Skeletal muscle tissue (tissue), 3 donors: ENCODE measurements at regions not wholly inside any gene's neighbourhood (a gene's known extent, or its start where the extent isn't known, plus 50 kb on each side); places are given as distances from the start of the nearest gene placed in this dataset.
"Not testable (repeated sequence)": the region's sequence is repeated elsewhere in the genome, so short reads cannot be mapped to it uniquely, and the experiment has no call there.

Source experiments
- H3K27ac ChIP-seq: one replicate; pipeline ENCODE4 v1.7.0; 2013; ENCODE audit warnings: mild to moderate bottlenecking, low read depth, low read length, inconsistent platforms
- H3K27me3 ChIP-seq, 3 donors: one replicate each; pipeline ENCODE4 v1.7.0; 2013; ENCODE audit warnings: low read length in 3 of 3; ENCODE audit not compliant: control insufficient read depth in 3 of 3, insufficient read depth in 3 of 3
- H3K36me3 ChIP-seq, 3 donors: one replicate each; pipeline ENCODE4 v1.7.0; 2013; ENCODE audit warnings: low read length in 3 of 3; ENCODE audit not compliant: control insufficient read depth in 3 of 3, insufficient read depth in 3 of 3
- H3K4me1 ChIP-seq, 3 donors: one replicate each; pipeline ENCODE4 v1.7.0; 2013; ENCODE audit warnings: low read length in 3 of 3, mild to moderate bottlenecking in 3 of 3; ENCODE audit not compliant: control insufficient read depth in 3 of 3, insufficient read depth in 3 of 3
- H3K4me3 ChIP-seq, 3 donors: one replicate each; pipeline ENCODE4 v1.7.0; 2013; ENCODE audit warnings: low read length in 3 of 3
- H3K9ac ChIP-seq, 3 donors: one replicate each; pipeline ENCODE4 v1.7.0; 2013; ENCODE audit warnings: low read length in 3 of 3, mild to moderate bottlenecking in 3 of 3, moderate library complexity in 2 of 3, low read depth in 1 of 3
- H3K9me3 ChIP-seq, 3 donors: one replicate each; pipeline ENCODE4 v1.7.0; 2013; ENCODE audit warnings: low read length in 3 of 3; ENCODE audit not compliant: control insufficient read depth in 3 of 3
- donor health status: Osteomylitis.

DNA sequence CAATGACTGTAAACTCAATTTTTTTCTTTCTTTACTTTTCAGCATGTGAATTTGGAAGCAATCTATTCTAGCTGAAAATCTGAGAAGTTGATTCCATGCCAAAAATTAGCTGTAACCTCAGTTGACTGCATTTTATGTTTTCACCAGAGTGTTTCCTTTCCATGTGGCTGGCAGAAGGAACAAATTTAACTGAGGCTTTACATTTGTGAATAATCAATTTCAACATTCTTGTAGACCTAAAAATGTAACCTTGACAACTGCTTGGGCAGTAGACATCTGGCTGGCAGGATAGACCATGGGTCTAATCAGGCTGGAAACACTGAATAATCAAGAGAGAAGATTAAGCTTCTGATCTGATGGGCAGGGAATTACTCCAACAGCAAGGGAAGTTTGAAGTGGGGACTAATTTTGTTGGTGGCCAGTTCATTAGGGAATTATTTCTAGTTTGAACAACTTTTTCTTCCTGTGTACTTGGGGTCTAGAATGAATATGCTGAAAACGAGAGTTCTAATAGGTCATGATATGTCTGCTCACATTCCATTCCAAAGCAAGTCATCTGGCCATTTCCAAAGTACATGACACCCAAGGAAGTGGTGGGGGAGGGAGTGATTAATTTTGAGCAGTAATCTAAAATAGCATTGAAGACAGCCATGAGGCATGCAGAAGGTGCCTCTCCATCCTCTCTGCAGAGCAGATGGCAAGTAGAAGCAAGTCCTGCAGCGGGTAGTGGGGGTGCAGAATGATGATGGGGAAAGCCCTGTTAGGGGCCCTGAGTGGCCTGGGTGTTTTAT lies 68.2 kb downstream of the ATP23 start:
- H3K27ac ChIP-seq: no peak overlapping the region
- no peak overlapping the region for H3K9ac ChIP-seq
- no peaks in the 10 kb centered on the region for H3K4me1 ChIP-seq
- no peaks in the 10 kb centered on the region for H3K27me3 ChIP-seq
- no peak overlapping the region for H3K4me3 ChIP-seq
- H3K36me3 ChIP-seq: no peaks in the 10 kb centered on the region
- H3K9me3 ChIP-seq: peaks cover 0 to 4% (median 3%) of the 10 kb centered on the region in 3 donors

- H3K27me3 ChIP-seq: no peaks in the 10 kb centered on the region
- no peak overlapping the region for H3K27ac ChIP-seq
- H3K4me1 ChIP-seq: no peaks in the 10 kb centered on the region
- H3K36me3 ChIP-seq: no peaks in the 10 kb centered on the region
- H3K4me3 ChIP-seq: no peak overlapping the region
- H3K9me3 ChIP-seq: peaks cover 0 to 4% (median 3%) of the 10 kb centered on the region in 3 donors
- no peak overlapping the region for H3K9ac ChIP-seq
These were observed 70.3 kb downstream of the ATP23 start for GRCh38 chr12:58011676-58012075.

DNA sequence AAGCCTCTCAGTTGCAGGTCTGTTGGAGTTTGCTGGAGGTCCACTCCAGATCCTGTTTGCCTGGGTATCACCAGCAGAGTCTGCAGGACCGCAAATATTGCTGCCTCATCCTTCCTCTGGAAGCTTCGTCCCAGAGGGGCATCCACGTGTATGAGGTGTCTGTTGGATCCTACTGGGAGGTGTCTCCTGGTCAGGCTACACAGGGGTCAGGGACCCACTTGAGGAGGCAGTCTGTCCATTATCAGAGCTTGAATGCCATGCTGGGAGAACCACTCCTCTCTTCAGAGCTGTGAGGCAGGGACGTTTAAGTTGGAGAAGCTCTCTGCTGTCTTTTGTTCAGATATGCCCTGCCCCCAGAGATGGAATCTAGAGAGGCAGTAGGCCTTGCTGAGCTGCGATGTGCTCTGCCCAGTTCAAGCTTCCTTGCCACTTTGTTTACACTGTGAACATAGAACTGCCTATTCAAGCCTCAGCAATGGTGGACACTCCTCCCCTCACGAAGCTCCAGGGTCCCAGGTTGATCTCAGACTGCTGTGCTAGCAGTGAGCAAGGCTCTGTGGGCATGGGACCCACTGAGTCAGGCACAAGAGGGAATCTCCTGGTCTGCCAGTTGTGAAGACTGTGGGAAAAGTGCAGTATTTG lies 81.1 kb downstream of the ATP23 start:
- not testable (repeated sequence) for H3K27me3 ChIP-seq, H3K9me3 ChIP-seq, H3K27ac ChIP-seq, H3K4me3 ChIP-seq, H3K4me1 ChIP-seq, H3K9ac ChIP-seq, H3K36me3 ChIP-seq

- H3K9ac ChIP-seq: no peak overlapping the region
- H3K27ac ChIP-seq: no peak overlapping the region
- no peaks in the 10 kb centered on the region for H3K9me3 ChIP-seq
These were observed 84.1 kb downstream of the ATP23 start for GRCh38 chr12:58025431-58025830.

GRCh38 chr12:58026426-58026825 lies 85.1 kb downstream of the ATP23 start:
- no peaks in the 10 kb centered on the region for H3K27me3 ChIP-seq
- no peaks in the 10 kb centered on the region for H3K9me3 ChIP-seq
- no peak overlapping the region for H3K9ac ChIP-seq
- peaks cover 0 to 4% (median 0%) of the 10 kb centered on the region in 3 donors for H3K4me1 ChIP-seq
- no peak overlapping the region for H3K27ac ChIP-seq
- H3K4me3 ChIP-seq: no peak overlapping the region
- H3K36me3 ChIP-seq: no peaks in the 10 kb centered on the region

More at GRCh38 chr12:58025431-58025830, 84.1 kb downstream of the ATP23 start:
- H3K4me3 ChIP-seq: no peak overlapping the region
- no peaks in the 10 kb centered on the region for H3K27me3 ChIP-seq
- no peaks in the 10 kb centered on the region for H3K36me3 ChIP-seq
- H3K4me1 ChIP-seq: peaks cover 0 to 4% (median 0%) of the 10 kb centered on the region in 3 donors

- Histone ChIP-seq H3K4me3 (no peak overlapping the region), H3K27ac (no peak overlapping the region), H3K27me3 (no peaks in the 10 kb centered on the region), H3K4me1 (peaks cover 0 to 4% (median 0%) of the 10 kb centered on the region in 3 donors), H3K9me3 (no peaks in the 10 kb centered on the region), H3K9ac (no peak overlapping the region), H3K36me3 (no peaks in the 10 kb centered on the region)
These were observed 85.8 kb downstream of the ATP23 start for GRCh38 chr12:58026897-58027891.

- H3K9me3 ChIP-seq: no peaks in the 10 kb centered on the region
- H3K4me1 ChIP-seq: peaks cover 0 to 4% (median 0%) of the 10 kb centered on the region in 3 donors
- no peak overlapping the region for H3K4me3 ChIP-seq
- no peaks in the 10 kb centered on the region for H3K36me3 ChIP-seq
- no peak overlapping the region for H3K27ac ChIP-seq
- no peak overlapping the region for H3K9ac ChIP-seq
- H3K27me3 ChIP-seq: no peaks in the 10 kb centered on the region
These were observed 86.9 kb downstream of the ATP23 start for GRCh38 chr12:58028294-58028693.

DNA sequence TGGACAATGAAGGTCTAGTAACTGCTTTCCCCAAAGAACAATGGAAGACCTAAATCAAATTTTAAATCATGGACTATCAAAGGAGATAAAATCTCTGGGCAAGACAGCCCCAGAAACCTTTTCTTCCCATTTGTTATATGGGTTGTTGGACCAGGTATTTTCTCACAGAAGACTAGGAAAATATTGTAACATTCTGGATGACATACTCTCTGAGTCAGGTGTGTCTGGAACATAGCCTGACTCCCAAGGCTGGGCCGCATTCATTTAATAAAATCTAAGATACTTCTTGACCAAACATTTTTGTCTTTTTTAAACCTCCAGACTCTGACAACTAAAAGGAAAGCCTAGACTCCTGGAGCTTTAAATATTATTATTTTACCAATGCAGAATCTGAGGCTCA lies 87.9 kb downstream of the ATP23 start:
- H3K4me3 ChIP-seq: no peak overlapping the region
- H3K27me3 ChIP-seq: no peaks in the 10 kb centered on the region
- no peak overlapping the region for H3K9ac ChIP-seq
- H3K36me3 ChIP-seq: no peaks in the 10 kb centered on the region
- H3K9me3 ChIP-seq: peaks cover 0 to 4% (median 0%) of the 10 kb centered on the region in 3 donors
- no peak overlapping the region for H3K27ac ChIP-seq
- peaks cover 0 to 4% (median 0%) of the 10 kb centered on the region in 3 donors for H3K4me1 ChIP-seq

- no peak overlapping the region for H3K27ac ChIP-seq
- H3K4me3 ChIP-seq: no peak overlapping the region
- H3K27me3 ChIP-seq: no peaks in the 10 kb centered on the region
- peaks cover under 1 to 4% (median 1%) of the 10 kb centered on the region in 3 donors for H3K9me3 ChIP-seq
- no peaks in the 10 kb centered on the region for H3K36me3 ChIP-seq
- no peak overlapping the region for H3K9ac ChIP-seq
- H3K4me1 ChIP-seq: peaks cover 0 to 4% (median 0%) of the 10 kb centered on the region in 3 donors
These were observed 89.4 kb downstream of the ATP23 start for GRCh38 chr12:58030566-58031279.
